HepG2 (cell line): ENCODE measurements at regions not wholly inside any gene's neighbourhood (a gene's known extent, or its start where the extent isn't known, plus 50 kb on each side); places are given as distances from the start of the nearest gene placed in this dataset.
A peak's percentile ranks its signal among the peaks of the same experiment; 100 is the strongest.

Experiments used
- ATAC-seq: fragments of 200-7000 bp; cut with Tn5 transposase; 3 replicates; pipeline ENCODE4 v1.9.1; 2020; ENCODE audit warnings: mild to moderate bottlenecking, moderate library complexity
- BruUV-seq: library from RNA; stranded (reverse); fragments of 400-500 nt; replicated peaks from 2 replicates; lab custom pipeline; 2021; lab: Mats Ljungman, UMichigan
- CTCF ChIA-PET: fragments of 300-600 bp; formaldehyde crosslinking; extraction: SDS; loops from one replicate; lab custom pipeline; 2021; ENCODE audit warnings: low total read pairs, inconsistent platforms, low intra/inter-chr PET ratio; lab: Yijun Ruan, JAX
- POLR2A ChIA-PET: fragments of 350-600 bp; sonication (Branson Sonifier 250); formaldehyde crosslinking; loops from one replicate; lab custom pipeline; 2020; ENCODE audit warnings: antibody characterized with exemption, inconsistent platforms; lab: Yijun Ruan, JAX
- DNase-seq: peaks from one replicate; pipeline ENCODE4 v3.0.0-alpha.2; 2015; ENCODE audit warnings: low spot score
- FAIRE-seq: peaks from 3 replicates; lab custom pipeline; 2011; peaks lifted over from hg19 to GRCh38; lab: Jason Lieb, UNC
- H2AFZ ChIP-seq: one replicate; pipeline ENCODE4 v1.6.1; 2011; ENCODE audit warnings: low read length, inconsistent platforms
- H3K27ac ChIP-seq: fragments of 300-600 bp; 3 replicates; pipeline ENCODE4 v1.8.0; 2011; ENCODE audit warnings: mixed run types, mild to moderate bottlenecking, mixed read lengths, low read length, inconsistent platforms; ENCODE audit not compliant: insufficient read depth; ENCODE audit errors: extremely low read length
- H3K27me3 ChIP-seq, 2 experiments: fragments of 200-600 bp in 1 of 2; 2 replicates in 1 of 2; 3 replicates in 1 of 2; pipeline versions ENCODE4 v1.6.0 to v1.8.0; 2011; ENCODE audit warnings: low read length in 2 of 2, mild to moderate bottlenecking in 2 of 2, moderate library complexity in 2 of 2, inconsistent platforms in 1 of 2; ENCODE audit not compliant: insufficient read depth in 2 of 2, control insufficient read depth in 1 of 2
- H3K36me3 ChIP-seq, 2 experiments: fragments of 200-600 bp in 1 of 2; replicated peaks in 1 of 2; 2 replicates in 1 of 2; 3 replicates in 1 of 2; pipeline versions ENCODE4 v1.5.1 to v1.8.0; 2011; ENCODE audit warnings: low read length in 2 of 2, inconsistent platforms in 1 of 2; ENCODE audit not compliant: insufficient read depth in 2 of 2, control insufficient read depth in 1 of 2
- H3K4me1 ChIP-seq: 2 replicates; pipeline ENCODE4 v1.5.1; 2012; ENCODE audit warnings: low read length, inconsistent platforms; ENCODE audit not compliant: insufficient read depth
- H3K4me2 ChIP-seq: 2 replicates; pipeline ENCODE4 v1.6.0; 2011; ENCODE audit warnings: low read depth, low read length, inconsistent platforms
- H3K4me3 ChIP-seq, 3 experiments: fragments of 200-600 bp in 1 of 3; sonication (generic), shearing (Covaris generic) in 1 of 3; replicated peaks in 1 of 3; 2 replicates each; pipeline ENCODE4 v1.5.1; 2011 to 2016; ENCODE audit warnings: low read length in 3 of 3, inconsistent platforms in 2 of 3, low read depth in 2 of 3, mild to moderate bottlenecking in 2 of 3, control low read depth in 1 of 3, mixed read lengths in 1 of 3; ENCODE audit not compliant: insufficient read depth in 1 of 3
- H3K79me2 ChIP-seq: one replicate; pipeline ENCODE4 v1.6.1; 2011; ENCODE audit warnings: low read length, inconsistent platforms; ENCODE audit not compliant: insufficient read depth
- H3K9ac ChIP-seq: 2 replicates; pipeline ENCODE4 v1.6.0; 2011; ENCODE audit warnings: mild to moderate bottlenecking, low read depth, low read length, inconsistent platforms; ENCODE audit not compliant: insufficient read depth
- H3K9me3 ChIP-seq: 2 replicates; pipeline ENCODE4 v1.5.1; 2012; ENCODE audit warnings: mild to moderate bottlenecking, low read length
- H4K20me1 ChIP-seq: 2 replicates; pipeline ENCODE4 v1.6.0; 2011; ENCODE audit warnings: inconsistent platforms, mild to moderate bottlenecking, low read length, moderate library complexity; ENCODE audit not compliant: insufficient read depth
- ATF7 ChIP-seq, 2 experiments: fragments of 450-650 bp in 1 of 2; sonication (generic) in 1 of 2; formaldehyde crosslinking in 1 of 2; IDR thresholded peaks; 2 replicates each; pipeline versions ENCODE4 v1.4.0 to v1.6.1; 2016 to 2020; ENCODE audit warnings: antibody characterized with exemption in 1 of 2, mild to moderate bottlenecking in 1 of 2, missing genetic modification reagents in 1 of 2
- SOX13 ChIP-seq, 3 experiments: fragments of 450-650 bp in 1 of 3; sonication (generic) in 1 of 3; formaldehyde crosslinking in 1 of 3; IDR thresholded peaks in 2 of 3; conservative IDR thresholded peaks in 1 of 3; 2 replicates each; pipeline versions ENCODE4 v1.5.0 to v1.6.1; 2016 to 2020; ENCODE audit warnings: antibody characterized with exemption in 1 of 3, mild to moderate bottlenecking in 1 of 3, missing compliant biosample characterization in 1 of 3, missing genetic modification reagents in 1 of 3, moderate library complexity in 1 of 3
- ZBTB39 ChIP-seq: sonication (generic); formaldehyde crosslinking; IDR thresholded peaks from 2 replicates; pipeline ENCODE4 v1.5.0; 2020; ENCODE audit warnings: missing genetic modification reagents
- WGBS: methylation state at CpG from one replicate; pipeline ENCODE4 v1.1.6; 2017; ENCODE audit warnings: low lambda C conversion rate; 5-methylcytosine and 5-hydroxymethylcytosine counted together
- in situ Hi-C: cut with HindIII; loops from 2 replicates; pipeline ENCODE4 v1.10.0; 2017; ENCODE audit warnings: low pct_unique_long_range_greater_than_20kb; ENCODE audit not compliant: extremely low pct_ligation_motif_present
- intact Hi-C: fragments of 100-400 bp; cut with micrococcal nuclease; formaldehyde crosslinking; loops from one replicate; pipeline ENCODE4 v1.10.0; 2022; ENCODE audit not compliant: unreplicated experiment
- TF ChIP-seq, protein P1 (sequence below): sonication (generic); formaldehyde crosslinking; IDR thresholded peaks from 2 replicates; pipeline ENCODE4 v1.4.0; 2020; ENCODE audit warnings: missing genetic modification reagents

- TF ChIP-seq, protein P1, sequence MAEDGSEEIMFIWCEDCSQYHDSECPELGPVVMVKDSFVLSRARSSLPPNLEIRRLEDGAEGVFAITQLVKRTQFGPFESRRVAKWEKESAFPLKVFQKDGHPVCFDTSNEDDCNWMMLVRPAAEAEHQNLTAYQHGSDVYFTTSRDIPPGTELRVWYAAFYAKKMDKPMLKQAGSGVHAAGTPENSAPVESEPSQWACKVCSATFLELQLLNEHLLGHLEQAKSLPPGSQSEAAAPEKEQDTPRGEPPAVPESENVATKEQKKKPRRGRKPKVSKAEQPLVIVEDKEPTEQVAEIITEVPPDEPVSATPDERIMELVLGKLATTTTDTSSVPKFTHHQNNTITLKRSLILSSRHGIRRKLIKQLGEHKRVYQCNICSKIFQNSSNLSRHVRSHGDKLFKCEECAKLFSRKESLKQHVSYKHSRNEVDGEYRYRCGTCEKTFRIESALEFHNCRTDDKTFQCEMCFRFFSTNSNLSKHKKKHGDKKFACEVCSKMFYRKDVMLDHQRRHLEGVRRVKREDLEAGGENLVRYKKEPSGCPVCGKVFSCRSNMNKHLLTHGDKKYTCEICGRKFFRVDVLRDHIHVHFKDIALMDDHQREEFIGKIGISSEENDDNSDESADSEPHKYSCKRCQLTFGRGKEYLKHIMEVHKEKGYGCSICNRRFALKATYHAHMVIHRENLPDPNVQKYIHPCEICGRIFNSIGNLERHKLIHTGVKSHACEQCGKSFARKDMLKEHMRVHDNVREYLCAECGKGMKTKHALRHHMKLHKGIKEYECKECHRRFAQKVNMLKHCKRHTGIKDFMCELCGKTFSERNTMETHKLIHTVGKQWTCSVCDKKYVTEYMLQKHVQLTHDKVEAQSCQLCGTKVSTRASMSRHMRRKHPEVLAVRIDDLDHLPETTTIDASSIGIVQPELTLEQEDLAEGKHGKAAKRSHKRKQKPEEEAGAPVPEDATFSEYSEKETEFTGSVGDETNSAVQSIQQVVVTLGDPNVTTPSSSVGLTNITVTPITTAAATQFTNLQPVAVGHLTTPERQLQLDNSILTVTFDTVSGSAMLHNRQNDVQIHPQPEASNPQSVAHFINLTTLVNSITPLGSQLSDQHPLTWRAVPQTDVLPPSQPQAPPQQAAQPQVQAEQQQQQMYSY (CRISPR knock-in tag), result no peak
Measured at GRCh38 chr1:186568221-186568620, 107.3 kb upstream of the PDC start (continued).

- ATAC-seq, result no peak
Measured at GRCh38 chr1:186566140-186566855, 105.4 kb upstream of the PDC start.

More at GRCh38 chr1:186566140-186566855, 105.4 kb upstream of the PDC start:
- DNase-seq (no peak), FAIRE-seq (no peak)
- H3K9me3 ChIP-seq, result no peaks in the 10 kb centered on the region
- CTCF ChIA-PET, result no interaction called here
- no peak overlapping the region for H3K9ac ChIP-seq
- no peaks in the 10 kb centered on the region for H3K27me3 ChIP-seq
- in situ Hi-C loops, result no loop called here
- no peak overlapping the region for H2AFZ ChIP-seq
- H4K20me1 ChIP-seq, result no peaks in the 10 kb centered on the region
- H3K4me1 ChIP-seq, result no peaks in the 10 kb centered on the region
- POLR2A ChIA-PET, result no interaction called here
- no peak overlapping the region for H3K4me3 ChIP-seq
- intact Hi-C loops, result no loop called here
- no peaks in the 10 kb centered on the region for H3K79me2 ChIP-seq
- H3K27ac ChIP-seq, result no peak overlapping the region
- no TSS peak for BruUV-seq
- H3K36me3 ChIP-seq, result no peaks in the 10 kb centered on the region
- WGBS, result 0% methylated on average over 3 of the region's 3 CpGs
- no peak overlapping the region for H3K4me2 ChIP-seq
- TF ChIP-seq ATF7 (IDR thresholded peaks at IDR 0.05) (0 out of 2 replicates have a peak, but pooled peaks have one; percentile 22), ATF7 (CRISPR knock-in tag; IDR thresholded peaks at IDR 0.05) (no peak), SOX13 (IDR thresholded peaks at IDR 0.05) (no peak), SOX13 (CRISPR knock-in tag; conservative IDR thresholded peaks at IDR 0.05 in 1 of 2, IDR thresholded peaks at IDR 0.05 in 1 of 2) (no peak), ZBTB39 (CRISPR knock-in tag) (no peak)
